Lower leg skin (tissue), 4 donors: ENCODE measurements at regions not wholly inside any gene's neighbourhood (a gene's known extent, or its start where the extent isn't known, plus 50 kb on each side); places are given as distances from the start of the nearest gene placed in this dataset.

ENCODE experiments used
- DNase-seq, 2 donors: peaks; one replicate each; pipeline ENCODE4 v3.0.0-alpha.2; 2019; ENCODE audit warnings: low spot score in 2 of 2
- H3K4me3 ChIP-seq: fragments of 200-600 bp; sonication (generic); 2 replicates; pipeline ENCODE4 v1.5.1; 2017; ENCODE audit warnings: mild to moderate bottlenecking, low read depth; ENCODE audit not compliant: poor library complexity, severe bottlenecking
- POLR2A ChIP-seq, 2 donors: fragments of 450-650 bp; IDR thresholded peaks; one replicate each; pipeline ENCODE4 v1.6.1; 2016 to 2017; ENCODE audit warnings: antibody characterized with exemption in 2 of 2, mild to moderate bottlenecking in 1 of 2, moderate library complexity in 1 of 2
- WGBS, 2 donors: methylation state at CpG; one replicate each; pipeline ENCODE4 v1.1.5; 2018; 5-methylcytosine and 5-hydroxymethylcytosine counted together
- intact Hi-C: fragments of 100-400 bp; cut with DNase I; formaldehyde crosslinking; loops from one replicate; pipeline ENCODE4 v1.15.0; 2023; ENCODE audit warnings: low total_unique reads
- TF ChIP-seq, protein P1 (sequence below), 3 donors: fragments of 450-650 bp; IDR thresholded peaks; one replicate each; pipeline ENCODE4 v1.5.1; 2016; ENCODE audit warnings: antibody characterized with exemption in 3 of 3, mild to moderate bottlenecking in 3 of 3, moderate library complexity in 2 of 3

DNA sequence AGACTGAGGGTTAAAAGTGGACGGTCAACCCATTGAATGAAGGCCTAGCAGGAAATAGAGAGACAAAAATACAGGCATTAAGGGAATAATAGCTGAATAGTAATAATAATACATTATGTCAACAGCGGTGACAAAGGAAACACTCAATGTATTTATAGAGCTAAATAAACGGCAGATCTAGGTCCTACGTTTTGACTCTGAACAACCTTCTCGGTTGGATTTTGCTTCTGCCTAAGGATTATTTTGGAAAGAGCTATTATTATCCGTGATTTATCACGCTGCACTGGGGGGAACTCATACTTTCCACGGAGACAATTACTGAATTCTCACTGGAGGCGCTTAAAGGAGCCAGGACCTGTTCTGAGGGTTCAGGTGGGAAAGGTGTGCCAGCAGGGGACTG lies 118.2 kb upstream of the KIRREL3 start:
- TF ChIP-seq POLR2A (IDR thresholded peaks at IDR 0.05), result no peak
- TF ChIP-seq, protein P1, sequence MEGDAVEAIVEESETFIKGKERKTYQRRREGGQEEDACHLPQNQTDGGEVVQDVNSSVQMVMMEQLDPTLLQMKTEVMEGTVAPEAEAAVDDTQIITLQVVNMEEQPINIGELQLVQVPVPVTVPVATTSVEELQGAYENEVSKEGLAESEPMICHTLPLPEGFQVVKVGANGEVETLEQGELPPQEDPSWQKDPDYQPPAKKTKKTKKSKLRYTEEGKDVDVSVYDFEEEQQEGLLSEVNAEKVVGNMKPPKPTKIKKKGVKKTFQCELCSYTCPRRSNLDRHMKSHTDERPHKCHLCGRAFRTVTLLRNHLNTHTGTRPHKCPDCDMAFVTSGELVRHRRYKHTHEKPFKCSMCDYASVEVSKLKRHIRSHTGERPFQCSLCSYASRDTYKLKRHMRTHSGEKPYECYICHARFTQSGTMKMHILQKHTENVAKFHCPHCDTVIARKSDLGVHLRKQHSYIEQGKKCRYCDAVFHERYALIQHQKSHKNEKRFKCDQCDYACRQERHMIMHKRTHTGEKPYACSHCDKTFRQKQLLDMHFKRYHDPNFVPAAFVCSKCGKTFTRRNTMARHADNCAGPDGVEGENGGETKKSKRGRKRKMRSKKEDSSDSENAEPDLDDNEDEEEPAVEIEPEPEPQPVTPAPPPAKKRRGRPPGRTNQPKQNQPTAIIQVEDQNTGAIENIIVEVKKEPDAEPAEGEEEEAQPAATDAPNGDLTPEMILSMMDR (IDR thresholded peaks at IDR 0.05), result no peak
- WGBS, 2 donors, result 67 to 76% methylated on average over 9 of the region's 9 CpGs
- intact Hi-C loops, result no loop called here
- DNase-seq, result no peak
- no peak overlapping the region for H3K4me3 ChIP-seq

- no peak for DNase-seq
- H3K4me3 ChIP-seq, result no peak overlapping the region
- no peak for TF ChIP-seq POLR2A (IDR thresholded peaks at IDR 0.05)
- TF ChIP-seq, protein P1 (IDR thresholded peaks at IDR 0.05), result no peak
- WGBS, 2 donors, result 45 to 76% methylated on average over 4 of the region's 4 CpGs
- intact Hi-C loops, result no loop called here
These were observed 116.7 kb upstream of the KIRREL3 start for GRCh38 chr11:127117231-127117739.

- 92 to 93% methylated on average over 17 of the region's 17 CpGs for WGBS, 2 donors
- no peak for TF ChIP-seq POLR2A (IDR thresholded peaks at IDR 0.05)
- TF ChIP-seq, protein P1 (IDR thresholded peaks at IDR 0.05), result no peak
- no peak overlapping the region for H3K4me3 ChIP-seq
- intact Hi-C loops, result no loop called here
- DNase-seq, result no peak
These were observed 115.3 kb upstream of the KIRREL3 start for GRCh38 chr11:127115844-127116243.

- intact Hi-C loops, result no loop called here
- DNase-seq, result no peak
- 46 to 50% methylated on average over 5 of the region's 5 CpGs for WGBS, 2 donors
- H3K4me3 ChIP-seq, result no peak overlapping the region
- TF ChIP-seq POLR2A (IDR thresholded peaks at IDR 0.05), result no peak
- TF ChIP-seq, protein P1 (IDR thresholded peaks at IDR 0.05), result no peak
These were observed 113.5 kb upstream of the KIRREL3 start for GRCh38 chr11:127114035-127114434.

GRCh38 chr11:127110542-127110941 lies 110.0 kb upstream of the KIRREL3 start:
- no peak for TF ChIP-seq POLR2A (IDR thresholded peaks at IDR 0.05)
- TF ChIP-seq, protein P1 (IDR thresholded peaks at IDR 0.05), result no peak
- intact Hi-C loops, result no loop called here
- DNase-seq, result no peak
- H3K4me3 ChIP-seq, result no peak overlapping the region
- 44% methylated on average over 6 of the region's 6 CpGs for WGBS, 2 donors

DNA sequence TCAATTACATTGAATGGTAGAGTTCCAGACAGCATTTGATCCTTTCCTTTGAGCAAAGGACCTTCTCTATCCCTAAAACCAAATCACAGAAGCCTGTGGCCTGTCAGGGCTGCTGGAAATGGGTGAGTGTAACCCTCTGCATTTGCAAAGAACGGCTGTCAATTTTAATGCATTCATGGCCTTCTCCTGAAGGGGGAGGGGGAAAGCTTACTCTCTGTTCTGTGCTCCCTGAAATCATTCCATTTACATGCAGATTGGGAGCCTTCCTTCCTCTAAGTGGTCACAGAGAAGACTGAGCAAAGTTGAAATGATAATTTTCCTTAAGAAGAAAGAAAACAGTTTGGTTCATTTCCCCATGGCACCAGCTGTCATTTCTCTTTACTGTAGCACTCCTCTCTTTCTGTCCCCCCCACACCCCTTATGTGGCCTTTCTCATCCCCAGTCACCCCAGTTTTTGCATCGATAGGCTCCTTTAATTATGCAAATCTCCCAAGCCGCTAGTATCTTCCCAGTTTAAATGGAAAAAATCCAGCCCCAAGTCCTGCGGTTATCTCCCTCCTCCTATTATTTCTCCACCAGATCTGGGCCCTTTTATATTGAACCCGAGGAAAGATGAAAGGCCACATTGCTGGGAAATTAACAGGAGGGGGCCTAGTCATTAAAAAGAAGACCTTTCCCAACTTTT lies 109.4 kb upstream of the KIRREL3 start:
- no peak for TF ChIP-seq POLR2A (IDR thresholded peaks at IDR 0.05)
- TF ChIP-seq, protein P1 (IDR thresholded peaks at IDR 0.05), result no peak
- no peak overlapping the region for H3K4me3 ChIP-seq
- no peak for DNase-seq
- 53 to 57% methylated on average over 5 of the region's 5 CpGs for WGBS, 2 donors
- intact Hi-C loops, result no loop called here
